Forelimb muscle (tissue), 1 donor: ENCODE measurements at regions not wholly inside any gene's neighbourhood (a gene's known extent, or its start where the extent isn't known, plus 50 kb on each side); places are given as distances from the start of the nearest gene placed in this dataset.

Experiments used
- DNase-seq: peaks from one replicate; pipeline ENCODE4 v3.0.0-alpha.2; 2013; ENCODE audit warnings: low read depth

DNA sequence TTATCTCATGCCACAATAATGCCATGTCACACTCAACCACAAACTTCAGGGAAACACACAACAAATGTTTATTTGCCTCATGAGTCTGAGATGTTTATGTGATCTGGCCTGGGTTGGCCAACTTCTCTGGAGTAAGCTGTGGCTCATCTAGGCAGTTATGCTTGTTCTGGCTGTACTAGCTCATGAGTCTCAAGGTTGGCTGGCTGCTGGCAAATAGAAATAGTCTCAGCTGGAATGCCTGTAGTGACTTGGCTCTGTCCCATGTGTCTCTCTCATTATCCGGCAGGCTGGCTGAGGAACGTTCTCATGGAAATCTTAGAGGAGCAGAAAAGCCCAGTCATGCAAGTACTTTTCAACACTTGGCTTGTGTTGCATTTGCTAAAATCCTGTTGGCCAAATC, 234.9 kb upstream of the CDH2 start:
- no peak for DNase-seq

- DNase-seq, result no peak
These were observed 232.9 kb upstream of the CDH2 start for GRCh38 chr18:28409811-28410210.

DNA sequence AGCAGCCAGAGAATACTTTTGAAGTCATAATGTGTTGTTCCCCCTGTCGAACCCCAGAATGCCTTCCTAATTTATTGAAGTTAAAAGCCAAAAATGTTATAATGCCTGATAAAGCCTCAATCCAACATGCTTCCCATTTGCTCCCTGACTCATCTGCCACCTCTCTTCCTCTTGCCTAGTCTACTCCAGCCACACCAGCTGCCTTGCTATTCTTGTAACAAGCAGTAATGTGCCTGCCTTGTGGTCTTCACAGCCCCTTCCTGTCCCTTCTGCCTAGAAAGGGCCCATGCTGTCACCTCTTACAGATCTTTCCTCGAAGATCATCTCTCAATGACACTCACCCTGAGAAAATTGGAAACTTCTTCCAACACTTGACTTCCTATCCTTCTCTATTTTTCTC, 231.6 kb upstream of the CDH2 start:
- no peak for DNase-seq

DNA sequence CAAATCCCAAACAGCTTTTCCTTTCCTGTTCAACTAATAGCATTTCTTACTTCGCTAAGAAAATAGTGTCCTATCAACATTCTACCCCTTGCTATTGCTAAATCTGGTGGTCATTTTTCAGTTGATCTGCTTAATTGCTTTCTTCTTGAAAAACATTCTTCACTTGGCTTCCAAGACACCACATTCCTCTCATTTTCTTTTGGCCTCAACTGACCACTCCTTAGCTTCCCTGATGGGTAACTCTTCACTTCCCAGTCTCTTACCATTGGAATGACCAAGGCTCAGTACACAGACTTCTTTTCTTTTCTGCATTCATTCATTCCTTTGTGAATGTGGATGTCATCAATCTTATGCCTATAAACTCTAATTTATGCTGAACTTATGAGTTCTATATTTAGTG, 230.8 kb upstream of the CDH2 start:
- no peak for DNase-seq

DNA sequence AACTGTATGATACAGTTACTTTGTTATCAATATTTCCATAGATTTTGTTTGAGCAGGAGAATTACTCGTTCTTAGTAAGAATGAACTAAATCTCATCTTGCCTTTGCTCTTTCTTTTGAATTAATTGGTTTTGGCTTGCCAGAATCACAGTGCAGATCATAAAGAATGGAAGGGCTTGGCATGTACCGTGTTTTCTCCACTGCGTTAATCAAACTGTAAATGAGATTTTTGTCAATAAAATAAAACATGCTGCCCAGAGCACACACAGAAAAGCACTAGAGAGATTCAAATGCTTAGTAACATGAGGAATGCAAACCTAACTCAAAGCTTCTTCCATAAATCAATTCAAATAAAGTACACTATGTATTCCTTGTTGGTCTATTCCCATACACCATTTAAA, 229.6 kb upstream of the CDH2 start:
- DNase-seq, result no peak

- no peak for DNase-seq
These were observed 227.8 kb upstream of the CDH2 start for GRCh38 chr18:28404694-28405093.

DNA sequence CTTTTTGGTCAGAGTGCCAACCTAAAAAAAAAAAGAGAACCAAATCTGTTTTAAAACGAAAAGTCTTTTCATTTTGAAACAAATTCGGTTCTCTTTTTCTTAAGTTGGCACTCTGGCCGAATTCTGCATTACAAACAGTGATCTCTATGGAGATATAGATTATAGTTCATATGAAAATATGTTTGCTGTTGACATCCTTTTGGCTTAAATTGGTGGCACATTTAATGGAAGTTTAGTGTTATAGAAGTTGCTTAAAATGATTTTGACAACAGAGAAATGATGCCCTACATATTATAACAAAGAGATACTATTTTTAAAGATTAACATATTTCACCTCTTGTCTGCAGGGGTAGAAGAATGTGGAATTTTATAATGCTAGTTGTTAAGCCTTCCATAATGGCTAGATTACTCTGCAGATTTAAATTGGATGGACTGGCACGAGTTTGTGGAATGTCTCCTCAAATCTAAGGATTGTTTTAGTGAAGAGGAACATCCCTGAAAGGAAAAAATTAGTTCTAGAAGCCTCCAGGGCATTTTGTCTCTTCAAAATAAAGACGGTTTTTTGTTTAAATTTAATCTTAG, 222.9 kb upstream of the CDH2 start:
- no peak for DNase-seq

GRCh38 chr18:28398471-28398870, 221.5 kb upstream of the CDH2 start:
- DNase-seq, result no peak

GRCh38 chr18:28390022-28390421, 213.1 kb upstream of the CDH2 start:
- no peak for DNase-seq

DNA sequence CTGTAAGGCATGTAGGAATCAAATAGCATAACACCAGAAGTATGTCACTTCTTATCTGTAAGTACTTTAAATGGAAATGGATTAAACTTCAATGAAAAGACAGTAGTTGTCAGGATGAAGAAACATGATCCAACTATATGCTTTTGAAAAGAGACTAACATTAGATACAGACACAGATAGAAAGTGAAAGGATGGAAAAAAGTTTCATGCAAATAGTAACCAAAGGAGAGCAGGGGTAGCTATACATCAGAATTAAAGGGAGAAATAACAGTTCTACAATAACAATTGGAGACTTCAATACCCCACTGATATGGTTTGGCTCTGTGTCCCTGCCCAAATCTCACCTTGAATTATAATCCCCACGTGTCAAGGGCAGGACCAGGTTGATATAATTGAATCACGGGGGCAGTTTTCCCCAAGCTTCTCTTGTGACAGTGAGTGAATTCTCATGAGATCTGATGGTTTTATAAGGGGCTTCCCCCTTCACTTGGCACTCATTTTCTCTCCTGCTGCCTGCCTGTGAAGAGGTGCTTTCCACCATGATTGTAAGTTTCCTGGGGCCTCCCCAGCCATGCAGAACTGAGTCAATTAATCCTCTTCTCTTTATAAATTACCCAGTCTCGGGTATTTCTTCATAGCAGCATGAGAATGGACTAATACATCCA, 205.4 kb upstream of the CDH2 start:
- DNase-seq, result no peak

GRCh38 chr18:28372186-28372585, 195.3 kb upstream of the CDH2 start:
- no peak for DNase-seq

GRCh38 chr18:28366676-28367075, 189.7 kb upstream of the CDH2 start:
- no peak for DNase-seq

DNA sequence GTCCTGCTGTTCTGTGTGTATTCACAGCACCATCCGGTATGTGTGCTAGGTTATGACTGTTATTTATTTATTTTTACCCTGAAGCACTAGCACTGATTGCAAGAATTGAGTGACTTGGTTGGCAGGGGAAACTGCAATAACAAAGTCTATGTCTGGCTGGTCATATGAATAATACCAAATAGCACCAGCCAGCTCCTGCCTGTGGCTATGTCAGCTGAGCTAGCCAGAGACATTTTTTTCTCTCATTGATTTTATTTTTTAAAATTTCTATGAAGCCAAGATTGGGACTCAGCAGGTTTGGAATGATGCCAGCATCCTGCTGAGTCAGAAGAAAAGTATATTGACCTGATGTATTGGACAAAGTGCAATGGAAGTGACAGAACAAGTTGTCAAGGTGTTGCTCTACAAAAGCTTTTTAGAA, 188.5 kb upstream of the CDH2 start:
- no peak for DNase-seq

DNA sequence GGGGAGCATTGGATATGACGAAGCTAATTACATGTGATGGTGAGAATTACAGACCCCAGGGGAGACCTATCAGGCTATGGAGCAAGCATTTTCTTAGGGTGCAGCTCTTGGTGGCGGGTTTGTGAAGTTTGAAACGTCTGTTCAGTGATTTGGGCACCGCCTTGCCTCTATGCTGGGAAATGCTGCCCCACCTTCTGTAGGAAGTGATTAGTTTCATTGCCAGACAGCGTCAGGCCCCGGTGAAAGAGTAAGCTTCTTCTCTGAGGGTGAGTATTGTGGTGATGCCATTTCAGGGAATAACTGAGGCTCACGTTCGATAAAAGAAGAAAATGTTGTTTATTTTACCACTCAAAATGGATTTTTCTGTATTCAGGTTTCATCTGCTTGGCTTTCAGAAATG, 186.2 kb upstream of the CDH2 start:
- no peak for DNase-seq

DNA sequence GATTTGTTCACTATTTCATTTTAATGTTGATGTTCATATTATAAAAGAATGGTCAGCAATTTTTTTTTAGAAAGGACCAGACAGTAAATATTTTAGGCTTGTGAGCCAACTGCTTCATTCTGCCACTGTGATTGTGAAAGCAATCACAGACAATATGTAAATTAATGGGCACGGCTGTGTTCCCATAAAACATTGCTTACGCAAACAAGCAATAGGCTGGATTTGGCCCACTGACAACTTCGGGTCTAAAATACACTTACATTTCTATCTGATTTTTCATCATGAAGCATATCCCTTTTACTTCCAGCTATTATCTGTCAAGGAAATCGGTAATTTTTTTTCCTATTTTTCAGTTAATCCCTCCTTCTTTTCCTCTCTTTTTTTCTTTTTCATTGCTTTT, 182.2 kb upstream of the CDH2 start:
- DNase-seq, result no peak

GRCh38 chr18:28357766-28358401, 181.0 kb upstream of the CDH2 start:
- no peak for DNase-seq

DNA sequence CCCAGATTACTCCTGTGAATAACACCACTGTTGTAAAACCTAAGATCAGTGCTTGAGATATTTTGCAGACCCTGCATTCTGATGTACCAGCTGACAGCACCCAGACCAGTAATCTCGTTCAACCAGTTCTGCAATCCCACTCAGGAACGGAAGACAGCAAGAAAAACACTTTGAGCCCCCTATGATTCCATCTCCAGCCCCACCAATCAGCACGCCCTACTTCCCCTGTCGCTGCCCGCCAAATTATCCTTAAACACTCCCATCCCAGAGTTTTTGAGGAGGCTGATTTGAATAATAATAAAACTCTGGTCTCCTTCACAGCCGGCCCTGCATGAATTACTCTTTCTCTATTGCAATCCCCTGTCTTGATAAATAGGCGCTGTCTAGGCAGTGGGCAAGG, 173.9 kb upstream of the CDH2 start:
- DNase-seq, result no peak

- DNase-seq, result no peak
These were observed 165.3 kb upstream of the CDH2 start for GRCh38 chr18:28342231-28342630.

GRCh38 chr18:28338316-28338715, 161.4 kb upstream of the CDH2 start:
- DNase-seq, result no peak

GRCh38 chr18:28334516-28334915, 157.6 kb upstream of the CDH2 start:
- no peak for DNase-seq

GRCh38 chr18:28332071-28332470, 155.1 kb upstream of the CDH2 start:
- DNase-seq, result no peak

- DNase-seq, result no peak
These were observed 154.6 kb upstream of the CDH2 start for GRCh38 chr18:28331551-28331950.

- DNase-seq, result no peak
These were observed 136.7 kb upstream of the CDH2 start for GRCh38 chr18:28313602-28314001.

DNA sequence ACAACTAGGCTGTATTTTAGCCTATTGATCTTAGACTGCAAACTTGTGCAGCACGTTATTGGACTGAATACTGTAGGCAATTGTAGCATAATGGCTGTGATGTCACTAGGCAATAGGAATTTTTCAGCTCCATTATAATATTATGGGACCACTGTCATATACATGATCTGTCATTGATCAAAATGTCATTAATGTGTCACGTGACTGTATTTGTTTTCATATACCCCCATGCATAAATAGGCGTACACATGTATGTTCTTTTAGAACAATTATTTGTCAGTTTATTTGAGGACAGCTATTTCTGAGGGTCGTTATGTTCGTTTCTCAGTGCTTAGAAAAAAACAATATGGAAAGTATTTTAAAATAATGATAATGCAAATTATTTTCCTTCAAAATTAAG, 111.9 kb upstream of the CDH2 start:
- no peak for DNase-seq
